ENCODE measurements at regions not wholly inside any gene's neighbourhood (a gene's known extent, or its start where the extent isn't known, plus 50 kb on each side); places are given as distances from the start of the nearest gene placed in this dataset.

GRCh38 chr6:115765966-115766365 lies 294.7 kb downstream of the FRK start:
- Histone ChIP-seq H3K27ac (ENCODE audit: insufficient read depth, low read depth, low read length) (no peak overlapping the region), H3K79me2 (ENCODE audit: control insufficient read depth, insufficient read depth, low read length) (no peaks in the 10 kb centered on the region), H3K4me3 (replicated peaks in 1 of 3; ENCODE audit: insufficient read depth in 1 of 3, low read depth in 1 of 3, low read length in 3 of 3) (no peak overlapping the region), H3K4me1 (ENCODE audit: control insufficient read depth, extremely low read depth, insufficient read depth, low read length) (no peaks in the 10 kb centered on the region), H3K9me1 (replicated peaks; ENCODE audit: control insufficient read depth, extremely low read depth, insufficient read depth, low read length) (no peaks in the 10 kb centered on the region), H2AFZ (ENCODE audit: low read depth, low read length) (no peak overlapping the region), H3K27me3 (ENCODE audit: control insufficient read depth in 2 of 2, insufficient read depth in 2 of 2, low read length in 2 of 2) (no peaks in the 10 kb centered on the region), H4K20me1 (replicated peaks; ENCODE audit: control insufficient read depth, extremely low read depth, insufficient read depth, low read length) (no peaks in the 10 kb centered on the region), H3K9ac (replicated peaks; ENCODE audit: extremely low read depth, insufficient read depth, low read length) (no peak overlapping the region), H3K4me2 (ENCODE audit: insufficient read depth, low read length) (no peak overlapping the region), H3K9me3 (replicated peaks; ENCODE audit: control insufficient read depth, insufficient read depth, low read length) (peaks cover 4% of the 10 kb centered on the region), H3K36me3 (ENCODE audit: control insufficient read depth in 2 of 2, extremely low read depth in 1 of 2, insufficient read depth in 2 of 2, low read length in 2 of 2) (no peaks in the 10 kb centered on the region)
- intact Hi-C loops (cut with micrococcal nuclease): no loop called here
- no peak for TF ChIP-seq EZH2 (IDR thresholded peaks at IDR 0.05; ENCODE audit: borderline replicate concordance, low read depth, low read length, severe bottlenecking)
- TF ChIP-seq, protein P1, sequence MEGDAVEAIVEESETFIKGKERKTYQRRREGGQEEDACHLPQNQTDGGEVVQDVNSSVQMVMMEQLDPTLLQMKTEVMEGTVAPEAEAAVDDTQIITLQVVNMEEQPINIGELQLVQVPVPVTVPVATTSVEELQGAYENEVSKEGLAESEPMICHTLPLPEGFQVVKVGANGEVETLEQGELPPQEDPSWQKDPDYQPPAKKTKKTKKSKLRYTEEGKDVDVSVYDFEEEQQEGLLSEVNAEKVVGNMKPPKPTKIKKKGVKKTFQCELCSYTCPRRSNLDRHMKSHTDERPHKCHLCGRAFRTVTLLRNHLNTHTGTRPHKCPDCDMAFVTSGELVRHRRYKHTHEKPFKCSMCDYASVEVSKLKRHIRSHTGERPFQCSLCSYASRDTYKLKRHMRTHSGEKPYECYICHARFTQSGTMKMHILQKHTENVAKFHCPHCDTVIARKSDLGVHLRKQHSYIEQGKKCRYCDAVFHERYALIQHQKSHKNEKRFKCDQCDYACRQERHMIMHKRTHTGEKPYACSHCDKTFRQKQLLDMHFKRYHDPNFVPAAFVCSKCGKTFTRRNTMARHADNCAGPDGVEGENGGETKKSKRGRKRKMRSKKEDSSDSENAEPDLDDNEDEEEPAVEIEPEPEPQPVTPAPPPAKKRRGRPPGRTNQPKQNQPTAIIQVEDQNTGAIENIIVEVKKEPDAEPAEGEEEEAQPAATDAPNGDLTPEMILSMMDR (IDR thresholded peaks at IDR 0.05; ENCODE audit: extremely low read depth in 1 of 2, insufficient read depth in 1 of 2, low read depth in 1 of 2, low read length in 2 of 2): no peak
- TF ChIP-seq POLR2AphosphoS5 (IDR thresholded peaks at IDR 0.05; ENCODE audit: insufficient read depth, low read depth, low read length): no peak
- TF ChIP-seq JUN (IDR thresholded peaks at IDR 0.05; ENCODE audit: borderline replicate concordance, insufficient read depth, insufficient read length, low read depth): no peak
- no peak for TF ChIP-seq POLR2A (IDR thresholded peaks at IDR 0.05; ENCODE audit: low read depth, low read length)
- TF ChIP-seq, protein P2, sequence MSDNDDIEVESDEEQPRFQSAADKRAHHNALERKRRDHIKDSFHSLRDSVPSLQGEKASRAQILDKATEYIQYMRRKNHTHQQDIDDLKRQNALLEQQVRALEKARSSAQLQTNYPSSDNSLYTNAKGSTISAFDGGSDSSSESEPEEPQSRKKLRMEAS (IDR thresholded peaks at IDR 0.05; ENCODE audit: insufficient read depth, insufficient read length): no peak
- no peak for TF ChIP-seq GATA2 (IDR thresholded peaks at IDR 0.05; ENCODE audit: insufficient read depth, insufficient read length, low read depth, low read length)
- no peak for TF ChIP-seq FOS (IDR thresholded peaks at IDR 0.05; ENCODE audit: borderline replicate concordance, insufficient read depth, low read length)
- TF ChIP-seq MYC (IDR thresholded peaks at IDR 0.05; ENCODE audit: low read depth, low read length): no peak
- no peak for DNase-seq (ENCODE audit: low read depth, low spot score)
- no TSS peak for BruUV-seq (replicated peaks)
- ChIA-PET POLR2A (no interaction called here), CTCF (no interaction called here)
- no peak for FAIRE-seq
- dilution Hi-C loops (cut with MboI; ENCODE audit: extremely low pct_ligation_motif_present, low sequenced_read_pairs): no loop called here
